Mucosa of descending colon (tissue), 3 donors: ENCODE measurements at regions not wholly inside any gene's neighbourhood (a gene's known extent, or its start where the extent isn't known, plus 50 kb on each side); places are given as distances from the start of the nearest gene placed in this dataset.

Source experiments
- ATAC-seq: fragments of 200-7000 bp; cut with Tn5 transposase; one replicate; pipeline ENCODE4 v1.9.1; 2020; ENCODE audit warnings: mild to moderate bottlenecking, moderate library complexity
- DNase-seq, 3 donors: peaks; one replicate each; pipeline ENCODE4 v3.0.0-alpha.2; 2020
- H3K36me3 ChIP-seq: fragments of 200-600 bp; one replicate; pipeline ENCODE4 v1.8.0; 2021; ENCODE audit warnings: low read depth, mild to moderate bottlenecking
- H3K4me1 ChIP-seq: fragments of 200-600 bp; one replicate; pipeline ENCODE4 v1.8.0; 2021; ENCODE audit warnings: low read depth, mild to moderate bottlenecking
- H3K4me3 ChIP-seq: fragments of 200-600 bp; one replicate; pipeline ENCODE4 v1.8.0; 2021; ENCODE audit warnings: mild to moderate bottlenecking
- H3K9me3 ChIP-seq: fragments of 200-600 bp; one replicate; pipeline ENCODE4 v1.8.0; 2021; ENCODE audit warnings: mild to moderate bottlenecking
- CTCF ChIP-seq: fragments of 200-600 bp; IDR thresholded peaks from one replicate; pipeline ENCODE4 v1.8.0; 2022; ENCODE audit warnings: antibody characterized with exemption, mild to moderate bottlenecking
- intact Hi-C, 2 donors: fragments of 100-400 bp; cut with DNase I in 1 of 2; cut with micrococcal nuclease in 1 of 2; formaldehyde crosslinking; loops; one replicate each; pipeline versions ENCODE4 v1.11.0 to v1.11.1; 2022; cut with DNase I, micrococcal nuclease
- donor health status: DM: no; HTN: no; CAD: no; lungs with moderate emphysema.
- donor health status: DM: no; HTN: no; CAD: no.
- donor health status: DM: no; HTN: yes; CAD: no.

DNA sequence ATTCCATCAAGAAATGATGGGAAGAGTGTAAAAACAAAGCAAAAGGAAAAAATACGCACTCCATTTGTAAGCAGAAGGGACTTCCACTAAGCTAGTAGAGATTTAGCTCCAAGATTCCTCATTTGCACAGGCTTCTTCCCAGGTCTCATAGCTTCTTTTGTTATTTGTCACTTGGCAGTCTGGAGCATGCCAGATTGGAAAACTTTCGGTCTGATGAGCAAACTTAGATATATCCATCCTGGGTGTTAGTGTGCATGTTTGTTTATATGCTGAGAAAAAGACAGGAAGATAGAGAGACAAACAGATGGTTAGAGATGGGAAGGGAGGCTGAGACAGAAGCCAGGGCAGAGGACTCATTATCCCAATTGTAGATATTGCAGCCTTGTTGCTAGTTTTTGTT is 1644.5 kb upstream of the NUDT12 start:
- Histone ChIP-seq H3K9me3 (no peaks in the 10 kb centered on the region), H3K4me3 (no peak overlapping the region), H3K4me1 (no peaks in the 10 kb centered on the region), H3K36me3 (no peaks in the 10 kb centered on the region)
- DNase-seq, result no peak
- no peak for ATAC-seq
- no peak for TF ChIP-seq CTCF
- intact Hi-C loops, result no loop called here

GRCh38 chr5:105197531-105197930 is 1634.9 kb upstream of the NUDT12 start:
- Histone ChIP-seq H3K9me3 (no peaks in the 10 kb centered on the region), H3K4me1 (no peaks in the 10 kb centered on the region), H3K36me3 (no peaks in the 10 kb centered on the region), H3K4me3 (no peak overlapping the region)
- DNase-seq (no peak), ATAC-seq (no peak)
- no peak for TF ChIP-seq CTCF
- intact Hi-C loops, result no loop called here

GRCh38 chr5:105195765-105196164 is 1633.2 kb upstream of the NUDT12 start:
- no peaks in the 10 kb centered on the region for H3K9me3 ChIP-seq
- H3K36me3 ChIP-seq, result no peaks in the 10 kb centered on the region
- TF ChIP-seq CTCF, result no peak
- no peaks in the 10 kb centered on the region for H3K4me1 ChIP-seq
- DNase-seq (no peak), ATAC-seq (no peak)
- intact Hi-C loops, result no loop called here
- no peak overlapping the region for H3K4me3 ChIP-seq

DNA sequence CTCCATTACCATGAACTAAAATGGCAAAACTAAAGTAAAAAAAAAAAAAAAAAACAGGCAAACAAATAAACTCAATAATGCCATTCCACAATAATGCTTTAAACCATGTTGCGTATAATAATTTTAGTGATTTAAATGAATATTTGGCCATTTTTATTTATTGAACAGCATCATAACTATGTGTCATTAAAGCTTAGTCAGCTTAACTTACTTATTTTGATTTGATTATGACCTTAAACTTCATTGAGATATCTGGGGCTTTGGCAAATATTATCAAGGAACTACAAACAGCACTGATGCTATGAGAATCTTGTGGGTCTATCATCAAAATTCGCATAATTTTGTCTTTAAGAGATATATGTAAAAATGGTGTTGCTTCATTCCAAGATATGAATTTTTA is 1610.3 kb upstream of the NUDT12 start:
- intact Hi-C loops, result no loop called here
- Histone ChIP-seq H3K9me3 (no peaks in the 10 kb centered on the region), H3K4me1 (no peaks in the 10 kb centered on the region), H3K4me3 (no peak overlapping the region), H3K36me3 (no peaks in the 10 kb centered on the region)
- no peak for ATAC-seq
- TF ChIP-seq CTCF, result no peak
- no peak for DNase-seq

DNA sequence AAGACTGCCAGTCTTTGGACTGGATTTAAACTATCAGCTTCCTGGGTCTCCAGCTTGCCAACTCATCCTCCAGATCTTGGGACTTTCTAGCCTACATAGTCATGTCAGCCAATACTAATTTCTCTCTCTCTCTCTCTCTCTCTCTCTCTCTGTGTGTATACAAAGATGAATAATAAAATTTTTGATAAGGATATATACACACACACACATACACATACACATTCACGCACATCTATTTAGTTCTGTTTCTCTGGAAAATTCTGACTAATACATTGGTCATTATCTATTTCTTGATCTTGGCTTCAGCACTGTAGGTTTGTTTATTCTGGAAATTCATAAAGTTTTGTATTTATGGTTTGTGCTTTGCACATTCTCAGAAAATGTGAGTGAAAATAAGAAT is 1606.2 kb upstream of the NUDT12 start:
- intact Hi-C loops, result no loop called here
- ATAC-seq, result no peak
- H3K36me3 ChIP-seq, result no peaks in the 10 kb centered on the region
- H3K4me3 ChIP-seq, result no peak overlapping the region
- DNase-seq, result no peak
- no peak for TF ChIP-seq CTCF
- no peaks in the 10 kb centered on the region for H3K4me1 ChIP-seq
- no peaks in the 10 kb centered on the region for H3K9me3 ChIP-seq

- no peak for TF ChIP-seq CTCF
- no peak for ATAC-seq
- Histone ChIP-seq H3K4me1 (no peaks in the 10 kb centered on the region), H3K9me3 (no peaks in the 10 kb centered on the region), H3K4me3 (no peak overlapping the region), H3K36me3 (no peaks in the 10 kb centered on the region)
- no peak for DNase-seq
- intact Hi-C loops, result no loop called here
Observed at GRCh38 chr5:105167092-105167491, 1604.5 kb upstream of the NUDT12 start.
